HG03159 (cell line): ENCODE measurements at regions not wholly inside any gene's neighbourhood (a gene's known extent, or its start where the extent isn't known, plus 50 kb on each side); places are given as distances from the start of the nearest gene placed in this dataset.

Experiments used
- ATAC-seq: cut with Tn5 transposase; IDR thresholded peaks from one replicate; pipeline ENCODE4 v1.9.1; 2021; ENCODE audit warnings: mild to moderate bottlenecking, moderate library complexity; ENCODE audit not compliant: unreplicated experiment

GRCh38 chr10:3551761-3552160 lies 233.2 kb downstream of the KLF6 start:
- no peak for ATAC-seq

- ATAC-seq = no peak
Measured at GRCh38 chr10:3549118-3549517, 235.9 kb downstream of the KLF6 start.

GRCh38 chr10:3548702-3549101 lies 236.3 kb downstream of the KLF6 start:
- ATAC-seq = no peak

GRCh38 chr10:3548076-3548475 lies 236.9 kb downstream of the KLF6 start:
- no peak for ATAC-seq

- no peak for ATAC-seq
Measured at GRCh38 chr10:3544561-3544960, 240.4 kb downstream of the KLF6 start.

GRCh38 chr10:3542185-3542611 lies 242.8 kb downstream of the KLF6 start:
- ATAC-seq = no peak

GRCh38 chr10:3539696-3540383 lies 245.2 kb downstream of the KLF6 start:
- no peak for ATAC-seq

GRCh38 chr10:3538656-3539531 lies 246.1 kb downstream of the KLF6 start:
- no peak for ATAC-seq

GRCh38 chr10:3538291-3538655 lies 246.7 kb downstream of the KLF6 start:
- ATAC-seq = no peak

- ATAC-seq = no peak
Measured at GRCh38 chr10:3537518-3537917, 247.5 kb downstream of the KLF6 start.

- ATAC-seq = no peak
Measured at GRCh38 chr10:3535001-3535400, 250.0 kb downstream of the KLF6 start.

- ATAC-seq = no peak
Measured at GRCh38 chr10:3534433-3534832, 250.6 kb downstream of the KLF6 start.

GRCh38 chr10:3533296-3533695 lies 251.7 kb downstream of the KLF6 start:
- ATAC-seq = no peak

- no peak for ATAC-seq
Measured at GRCh38 chr10:3532644-3533043, 252.4 kb downstream of the KLF6 start.

- no peak for ATAC-seq
Measured at GRCh38 chr10:3531670-3532069, 253.3 kb downstream of the KLF6 start.

- ATAC-seq = no peak
Measured at GRCh38 chr10:3530783-3531645, 254.0 kb downstream of the KLF6 start.

GRCh38 chr10:3530346-3530745 lies 254.7 kb downstream of the KLF6 start:
- ATAC-seq = no peak

- ATAC-seq = no peak
Measured at GRCh38 chr10:3529691-3530090, 255.3 kb downstream of the KLF6 start.

GRCh38 chr10:3528823-3529403 lies 256.1 kb downstream of the KLF6 start:
- no peak for ATAC-seq

GRCh38 chr10:3528271-3528670 lies 256.7 kb downstream of the KLF6 start:
- ATAC-seq = no peak

GRCh38 chr10:3527869-3528268 lies 257.1 kb downstream of the KLF6 start:
- ATAC-seq = no peak
